GM12864 (cell line): ENCODE measurements at regions not wholly inside any gene's neighbourhood (a gene's known extent, or its start where the extent isn't known, plus 50 kb on each side); places are given as distances from the start of the nearest gene placed in this dataset.
"Not testable (repeated sequence)": the region's sequence is repeated elsewhere in the genome, so short reads cannot be mapped to it uniquely, and the experiment has no call there.

Experiments
- DNase-seq: peaks from one replicate; pipeline ENCODE4 v3.0.0-alpha.2; 2011; ENCODE audit warnings: low read depth
- H3K4me3 ChIP-seq: 2 replicates; pipeline ENCODE4 v1.5.1; 2011; ENCODE audit warnings: mild to moderate bottlenecking, low read depth, low read length, control low read depth
- TF ChIP-seq, protein P1 (sequence below): IDR thresholded peaks from 2 replicates; pipeline ENCODE4 v1.5.1; 2011; ENCODE audit warnings: low read depth, mild to moderate bottlenecking, moderate library complexity, low read length, control low read depth, inconsistent platforms; ENCODE audit errors: missing control alignments

- TF ChIP-seq, protein P1, sequence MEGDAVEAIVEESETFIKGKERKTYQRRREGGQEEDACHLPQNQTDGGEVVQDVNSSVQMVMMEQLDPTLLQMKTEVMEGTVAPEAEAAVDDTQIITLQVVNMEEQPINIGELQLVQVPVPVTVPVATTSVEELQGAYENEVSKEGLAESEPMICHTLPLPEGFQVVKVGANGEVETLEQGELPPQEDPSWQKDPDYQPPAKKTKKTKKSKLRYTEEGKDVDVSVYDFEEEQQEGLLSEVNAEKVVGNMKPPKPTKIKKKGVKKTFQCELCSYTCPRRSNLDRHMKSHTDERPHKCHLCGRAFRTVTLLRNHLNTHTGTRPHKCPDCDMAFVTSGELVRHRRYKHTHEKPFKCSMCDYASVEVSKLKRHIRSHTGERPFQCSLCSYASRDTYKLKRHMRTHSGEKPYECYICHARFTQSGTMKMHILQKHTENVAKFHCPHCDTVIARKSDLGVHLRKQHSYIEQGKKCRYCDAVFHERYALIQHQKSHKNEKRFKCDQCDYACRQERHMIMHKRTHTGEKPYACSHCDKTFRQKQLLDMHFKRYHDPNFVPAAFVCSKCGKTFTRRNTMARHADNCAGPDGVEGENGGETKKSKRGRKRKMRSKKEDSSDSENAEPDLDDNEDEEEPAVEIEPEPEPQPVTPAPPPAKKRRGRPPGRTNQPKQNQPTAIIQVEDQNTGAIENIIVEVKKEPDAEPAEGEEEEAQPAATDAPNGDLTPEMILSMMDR, result no peak
- no peak for DNase-seq
- no peak overlapping the region for H3K4me3 ChIP-seq
Measured at GRCh38 chr20:52429029-52429428, 237.4 kb upstream of the ZFP64 start.

- no peak overlapping the region for H3K4me3 ChIP-seq
- DNase-seq, result no peak
- TF ChIP-seq, protein P1, result no peak
Measured at GRCh38 chr20:52427960-52428359, 236.4 kb upstream of the ZFP64 start.

DNA sequence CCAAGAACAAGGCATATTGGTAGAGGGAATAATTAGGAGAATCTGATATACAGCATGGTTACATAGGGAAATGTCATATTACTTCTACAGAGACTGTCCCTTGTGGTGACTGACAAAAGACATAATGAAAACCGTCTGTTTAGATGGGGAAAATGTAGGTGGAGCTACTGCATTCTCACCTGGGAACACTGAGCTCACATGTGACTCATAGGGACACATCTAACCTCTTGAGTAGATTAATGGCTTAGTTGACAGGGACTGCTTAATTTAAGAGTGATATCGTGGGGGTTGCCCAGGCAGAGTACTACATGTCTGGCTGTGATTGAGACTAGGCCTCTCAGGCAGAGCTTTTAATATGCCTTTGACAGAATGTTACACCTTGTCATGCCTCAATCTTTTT, 235.3 kb upstream of the ZFP64 start:
- TF ChIP-seq, protein P1, result no peak
- DNase-seq, result no peak
- H3K4me3 ChIP-seq, result no peak overlapping the region

DNA sequence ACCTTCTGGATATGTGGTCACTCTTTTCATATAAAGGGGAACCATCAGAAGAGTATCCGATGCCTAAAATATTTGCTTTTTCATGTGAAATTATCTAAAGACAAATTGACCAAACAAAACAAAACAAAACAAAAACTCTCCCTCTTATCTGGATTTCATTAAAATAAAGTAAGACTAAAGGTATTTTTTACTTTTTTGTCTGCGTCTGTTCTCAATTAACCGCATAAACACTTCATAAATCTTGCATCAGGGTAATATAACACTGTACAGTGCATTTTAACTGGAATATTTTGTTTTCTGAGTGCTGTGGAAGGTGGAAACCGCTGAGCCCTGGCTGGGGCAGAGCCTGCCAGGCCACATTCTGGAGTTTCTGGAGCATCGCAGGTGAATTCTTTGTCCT, 234.1 kb upstream of the ZFP64 start:
- TF ChIP-seq, protein P1, result no peak
- no peak for DNase-seq

GRCh38 chr20:52425253-52425652, 233.7 kb upstream of the ZFP64 start:
- H3K4me3 ChIP-seq, result no peak overlapping the region
- TF ChIP-seq, protein P1, result no peak
- DNase-seq, result no peak

More for the DNA sequence above, 234.1 kb upstream of the ZFP64 start:
- no peak overlapping the region for H3K4me3 ChIP-seq

GRCh38 chr20:52424357-52424942, 232.9 kb upstream of the ZFP64 start:
- not testable (repeated sequence) for DNase-seq, H3K4me3 ChIP-seq

DNA sequence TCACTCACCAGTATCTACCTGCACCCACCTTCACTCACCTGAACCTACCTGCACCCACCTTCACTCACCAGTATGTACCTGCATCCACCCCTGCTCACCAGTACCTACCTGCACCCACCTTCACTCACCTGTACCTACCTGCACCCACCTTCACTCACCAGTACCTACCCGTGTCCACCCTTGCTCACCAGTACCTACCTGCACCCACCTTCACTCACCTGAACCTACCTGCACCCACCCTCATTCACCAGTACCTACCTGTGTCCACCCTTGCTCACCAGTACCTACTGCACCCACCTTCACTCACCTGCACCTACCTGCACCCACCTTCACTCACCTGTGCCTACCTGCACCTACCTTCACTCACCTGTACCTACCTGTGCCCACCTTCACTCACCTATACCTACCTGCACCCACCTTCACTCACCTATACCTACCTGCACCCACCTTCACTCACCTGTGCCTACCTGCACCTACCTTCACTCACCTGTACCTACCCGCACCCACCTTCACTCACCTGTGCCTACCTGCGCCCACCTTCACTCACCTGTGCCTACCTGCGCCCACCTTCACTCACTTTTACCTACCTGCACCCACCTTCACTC, 232.1 kb upstream of the ZFP64 start:
- not testable (repeated sequence) for DNase-seq, H3K4me3 ChIP-seq

DNA sequence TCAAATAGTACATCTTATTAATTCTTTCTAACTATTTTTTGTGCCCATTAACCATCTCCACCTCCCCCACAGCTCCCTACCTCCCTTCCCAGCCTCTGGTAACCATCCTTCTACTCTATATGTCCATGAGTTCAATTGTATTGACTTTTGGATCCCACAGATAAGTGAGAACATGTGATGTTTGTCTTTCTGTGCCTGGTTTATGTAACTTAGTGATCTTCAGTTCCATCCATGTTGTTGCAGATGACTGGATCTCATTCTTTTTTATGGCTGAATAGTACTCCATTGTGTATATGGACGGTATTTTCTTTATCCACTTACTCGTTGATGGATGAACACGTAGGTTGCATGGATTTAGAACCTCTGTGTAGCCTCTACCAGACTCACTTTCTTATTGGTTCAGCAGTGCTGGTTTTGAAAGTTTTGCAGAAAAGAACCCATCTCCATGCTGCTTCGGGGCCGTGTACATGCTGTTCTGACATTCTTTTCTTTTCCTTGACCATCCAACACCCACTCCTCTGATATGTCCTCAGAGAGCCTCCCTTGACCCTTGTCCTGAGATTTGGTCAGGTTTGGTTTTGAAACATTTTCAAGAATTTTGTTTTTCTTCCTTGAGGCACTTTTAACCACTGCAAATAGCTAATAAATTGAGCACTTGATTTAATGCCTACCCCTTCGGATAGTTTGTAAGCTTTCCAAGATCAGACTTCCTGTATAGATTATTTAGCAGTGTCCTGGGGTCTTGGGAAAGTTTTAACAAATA, 231.2 kb upstream of the ZFP64 start:
- no peak for DNase-seq
- H3K4me3 ChIP-seq, result no peak overlapping the region
- TF ChIP-seq, protein P1, result no peak
